ENCODE measurements at regions not wholly inside any gene's neighbourhood (a gene's known extent, or its start where the extent isn't known, plus 50 kb on each side); places are given as distances from the start of the nearest gene placed in this dataset.

- TF ChIP-seq E2F5 (CRISPR knock-in tag; IDR thresholded peaks at IDR 0.05) (no peak), EMX1 (CRISPR knock-in tag; IDR thresholded peaks at IDR 0.05) (no peak), MXD4 (CRISPR knock-in tag; IDR thresholded peaks at IDR 0.05; ENCODE audit: borderline replicate concordance) (no peak)
Observed at GRCh38 chr12:38137716-38138115, 178.9 kb upstream of the ALG10B start (continued).

GRCh38 chr12:38138225-38139221, 178.1 kb upstream of the ALG10B start:
- peak; percentile 76 for ATAC-seq
- TF ChIP-seq CTCF (IDR thresholded peaks at IDR 0.05) (peak; percentile 94), USF2 (CRISPR knock-in tag; IDR thresholded peaks at IDR 0.05) (no peak)
- H3K9me3 Mint-ChIP-seq = peaks cover 52% of the 10 kb centered on the region
- H3K27ac Mint-ChIP-seq = no peak overlapping the region
- peaks cover 46% of the 10 kb centered on the region for H3K36me3 Mint-ChIP-seq
- peaks cover 11% of the 10 kb centered on the region; the same call in 1 of the 2 replicates for H3K27me3 Mint-ChIP-seq (ENCODE audit: low read depth)
- no peak overlapping the region; the same call in 1 of the 2 replicates for H3K4me3 Mint-ChIP-seq
- ChIA-PET POLR2A (no interaction called here), CTCF (no interaction called here)
- peak; percentile 67 for DNase-seq (ENCODE audit: low spot score)
- no peaks in the 10 kb centered on the region for H3K4me1 Mint-ChIP-seq

- no peak overlapping the region for H3K27ac Mint-ChIP-seq
- peaks cover 43% of the 10 kb centered on the region for H3K36me3 Mint-ChIP-seq
- ChIA-PET CTCF (no interaction called here), POLR2A (no interaction called here)
- peaks cover 10% of the 10 kb centered on the region for H3K27me3 Mint-ChIP-seq (ENCODE audit: low read depth)
- TF ChIP-seq ZBTB43 (CRISPR knock-in tag; IDR thresholded peaks at IDR 0.05) = no peak
- peaks cover 47% of the 10 kb centered on the region for H3K9me3 Mint-ChIP-seq
- no peaks in the 10 kb centered on the region for H3K4me1 Mint-ChIP-seq
- H3K4me3 Mint-ChIP-seq = no peak overlapping the region
- ATAC-seq (no peak), DNase-seq (ENCODE audit: low spot score) (no peak)
Observed at GRCh38 chr12:38139456-38139855, 177.1 kb upstream of the ALG10B start.

- POLR2A ChIA-PET = no interaction called here
- peaks cover 49% of the 10 kb centered on the region for H3K9me3 Mint-ChIP-seq
- TF ChIP-seq SMAD3 (CRISPR knock-in tag; IDR thresholded peaks at IDR 0.05; ENCODE audit: borderline replicate concordance) (no peak), ERG (CRISPR knock-in tag; IDR thresholded peaks at IDR 0.05) (no peak), SMAD4 (CRISPR knock-in tag; IDR thresholded peaks at IDR 0.05) (no peak), NR2C2 (CRISPR knock-in tag; IDR thresholded peaks at IDR 0.05) (no peak), HMGA2 (CRISPR knock-in tag; IDR thresholded peaks at IDR 0.05) (no peak), STAT6 (CRISPR knock-in tag; conservative IDR thresholded peaks at IDR 0.05; ENCODE audit: low read depth) (no peak), RORB (CRISPR knock-in tag; IDR thresholded peaks at IDR 0.05) (no peak), FOXP1 (CRISPR knock-in tag; IDR thresholded peaks at IDR 0.05; ENCODE audit: borderline replicate concordance) (no peak)
- no peak overlapping the region for H3K4me3 Mint-ChIP-seq
- CTCF ChIA-PET = no interaction called here
- peaks cover 12% of the 10 kb centered on the region for H3K27me3 Mint-ChIP-seq (ENCODE audit: low read depth)
- H3K36me3 Mint-ChIP-seq = peaks cover 45% of the 10 kb centered on the region
- ATAC-seq = no peak
- no peak for DNase-seq (ENCODE audit: low spot score)
- H3K27ac Mint-ChIP-seq = no peak overlapping the region
- no peaks in the 10 kb centered on the region for H3K4me1 Mint-ChIP-seq
Observed at GRCh38 chr12:38141239-38141638, 175.3 kb upstream of the ALG10B start.

Data from WTC11 (cell line).